ENCODE measurements at regions not wholly inside any gene's neighbourhood (a gene's known extent, or its start where the extent isn't known, plus 50 kb on each side); places are given as distances from the start of the nearest gene placed in this dataset.

- no peak for TF ChIP-seq POLR2AphosphoS5 (IDR thresholded peaks at IDR 0.05)
- Histone ChIP-seq H3K36me3 (no peaks in the 10 kb centered on the region), H3K27ac (no peak overlapping the region), H3K9me3 (no peaks in the 10 kb centered on the region), H3K4me1 (replicated peaks) (no peaks in the 10 kb centered on the region), H3K27me3 (replicated peaks; ENCODE audit: insufficient read depth) (no peaks in the 10 kb centered on the region), H3K4me3 (no peak overlapping the region)
- WGBS = 84% methylated on average over 2 of the region's 2 CpGs
- DNase-seq (ENCODE audit: low spot score) = no peak
- intact Hi-C loops (cut with DNase I) = no loop called here
Measured at GRCh38 chr4:176610594-176610993, 182.1 kb downstream of the VEGFC start.

DNA sequence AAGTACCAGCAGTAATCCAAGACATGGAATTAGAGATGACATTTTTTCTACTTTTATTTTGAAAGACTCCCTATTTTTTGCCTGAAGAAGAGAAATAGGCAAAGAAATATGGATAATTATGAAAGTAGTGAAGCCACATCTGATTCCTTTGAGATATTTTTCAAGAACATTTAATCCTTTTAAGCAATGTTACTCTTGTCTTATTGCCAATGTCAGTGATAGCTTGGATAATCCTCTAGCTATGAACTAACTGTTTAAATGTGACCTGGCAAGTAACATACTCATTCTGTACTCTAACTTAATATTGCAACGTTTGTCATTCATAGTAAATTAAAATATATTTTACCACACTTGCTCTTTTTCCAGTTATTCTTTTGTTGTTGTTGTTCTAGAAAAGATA lies 181.3 kb downstream of the VEGFC start:
- Histone ChIP-seq H3K36me3 (no peaks in the 10 kb centered on the region), H3K9me3 (no peaks in the 10 kb centered on the region), H3K4me1 (replicated peaks) (no peaks in the 10 kb centered on the region), H3K27me3 (replicated peaks; ENCODE audit: insufficient read depth) (no peaks in the 10 kb centered on the region), H3K27ac (no peak overlapping the region), H3K4me3 (no peak overlapping the region)
- 52% methylated on average over 1 of the region's 1 CpG for WGBS
- TF ChIP-seq POLR2AphosphoS5 (IDR thresholded peaks at IDR 0.05) = no peak
- TF ChIP-seq, protein P1, sequence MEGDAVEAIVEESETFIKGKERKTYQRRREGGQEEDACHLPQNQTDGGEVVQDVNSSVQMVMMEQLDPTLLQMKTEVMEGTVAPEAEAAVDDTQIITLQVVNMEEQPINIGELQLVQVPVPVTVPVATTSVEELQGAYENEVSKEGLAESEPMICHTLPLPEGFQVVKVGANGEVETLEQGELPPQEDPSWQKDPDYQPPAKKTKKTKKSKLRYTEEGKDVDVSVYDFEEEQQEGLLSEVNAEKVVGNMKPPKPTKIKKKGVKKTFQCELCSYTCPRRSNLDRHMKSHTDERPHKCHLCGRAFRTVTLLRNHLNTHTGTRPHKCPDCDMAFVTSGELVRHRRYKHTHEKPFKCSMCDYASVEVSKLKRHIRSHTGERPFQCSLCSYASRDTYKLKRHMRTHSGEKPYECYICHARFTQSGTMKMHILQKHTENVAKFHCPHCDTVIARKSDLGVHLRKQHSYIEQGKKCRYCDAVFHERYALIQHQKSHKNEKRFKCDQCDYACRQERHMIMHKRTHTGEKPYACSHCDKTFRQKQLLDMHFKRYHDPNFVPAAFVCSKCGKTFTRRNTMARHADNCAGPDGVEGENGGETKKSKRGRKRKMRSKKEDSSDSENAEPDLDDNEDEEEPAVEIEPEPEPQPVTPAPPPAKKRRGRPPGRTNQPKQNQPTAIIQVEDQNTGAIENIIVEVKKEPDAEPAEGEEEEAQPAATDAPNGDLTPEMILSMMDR (IDR thresholded peaks at IDR 0.05) = no peak
- TF ChIP-seq POLR2A (IDR thresholded peaks at IDR 0.05) = no peak
- intact Hi-C loops (cut with DNase I) = no loop called here
- no peak for DNase-seq (ENCODE audit: low spot score)

- Histone ChIP-seq H3K9me3 (no peaks in the 10 kb centered on the region), H3K36me3 (no peaks in the 10 kb centered on the region), H3K27me3 (replicated peaks; ENCODE audit: insufficient read depth) (no peaks in the 10 kb centered on the region), H3K4me3 (no peak overlapping the region), H3K4me1 (replicated peaks) (no peaks in the 10 kb centered on the region), H3K27ac (no peak overlapping the region)
- intact Hi-C loops (cut with DNase I) = no loop called here
- WGBS = 94% methylated on average over 1 of the region's 1 CpG
- no peak for DNase-seq (ENCODE audit: low spot score)
- TF ChIP-seq POLR2A (IDR thresholded peaks at IDR 0.05) (no peak), POLR2AphosphoS5 (IDR thresholded peaks at IDR 0.05) (no peak)
- TF ChIP-seq, protein P1 (IDR thresholded peaks at IDR 0.05) = no peak
Measured at GRCh38 chr4:176611951-176612350, 180.8 kb downstream of the VEGFC start.

GRCh38 chr4:176614793-176615192 lies 177.9 kb downstream of the VEGFC start:
- 51% methylated on average over 3 of the region's 3 CpGs for WGBS
- H3K4me3 ChIP-seq = no peak overlapping the region
- H3K27me3 ChIP-seq (replicated peaks; ENCODE audit: insufficient read depth) = no peaks in the 10 kb centered on the region
- H3K27ac ChIP-seq = no peak overlapping the region
- no peaks in the 10 kb centered on the region for H3K36me3 ChIP-seq
- TF ChIP-seq, protein P1 (IDR thresholded peaks at IDR 0.05) = no peak
- DNase-seq (ENCODE audit: low spot score) = no peak
- H3K9me3 ChIP-seq = no peaks in the 10 kb centered on the region
- intact Hi-C loops (cut with DNase I) = no loop called here
- H3K4me1 ChIP-seq (replicated peaks) = no peaks in the 10 kb centered on the region

DNA sequence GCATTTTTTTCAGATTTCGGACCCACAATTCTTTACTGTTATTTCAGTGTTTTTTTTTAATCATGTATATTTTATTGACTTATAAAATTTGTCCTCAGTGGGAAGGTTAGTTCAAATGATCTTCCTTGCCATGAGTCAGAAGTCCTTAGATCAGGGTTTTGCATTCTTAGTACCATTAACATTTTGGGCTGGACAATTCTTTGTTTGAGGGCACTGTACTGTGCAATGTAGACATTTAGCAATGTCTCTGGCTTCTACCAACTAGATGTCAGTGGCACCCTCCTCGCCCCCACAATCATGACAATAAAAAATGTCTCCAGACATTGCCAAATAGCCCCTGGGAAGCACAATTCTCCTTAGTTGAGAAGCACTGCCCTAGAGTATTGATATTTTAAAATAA lies 176.6 kb downstream of the VEGFC start:
- no peak for TF ChIP-seq POLR2AphosphoS5 (IDR thresholded peaks at IDR 0.05)
- TF ChIP-seq, protein P1 (IDR thresholded peaks at IDR 0.05) = no peak
- TF ChIP-seq POLR2A (IDR thresholded peaks at IDR 0.05) = no peak
- H3K4me1 ChIP-seq (replicated peaks) = no peaks in the 10 kb centered on the region
- intact Hi-C loops (cut with DNase I) = no loop called here
- no peak for DNase-seq (ENCODE audit: low spot score)
- H3K27me3 ChIP-seq (replicated peaks; ENCODE audit: insufficient read depth) = no peaks in the 10 kb centered on the region
- H3K9me3 ChIP-seq = no peaks in the 10 kb centered on the region
- no peaks in the 10 kb centered on the region for H3K36me3 ChIP-seq
- WGBS = 82% methylated on average over 2 of the region's 2 CpGs
- H3K4me3 ChIP-seq = no peak overlapping the region
- no peak overlapping the region for H3K27ac ChIP-seq

All from prostate gland (tissue), 2 donors.